ENCODE measurements at regions not wholly inside any gene's neighbourhood (a gene's known extent, or its start where the extent isn't known, plus 50 kb on each side); places are given as distances from the start of the nearest gene placed in this dataset.
A peak's percentile ranks its signal among the peaks of the same experiment; 100 is the strongest.

- TF ChIP-seq CREM (IDR thresholded peaks at IDR 0.05; ENCODE audit: low read depth) (peak; percentile 31; the same call in 1 of the 2 replicates), SP1 (IDR thresholded peaks at IDR 0.05; ENCODE audit: low read depth, low read length) (no peak), FOS (IDR thresholded peaks at IDR 0.05; ENCODE audit: borderline replicate concordance, extremely low read depth, insufficient read length) (no peak), BCL11A (IDR thresholded peaks at IDR 0.05; ENCODE audit: low read depth, low read length) (peak; percentile 43; the same call in 1 of the 2 replicates), TAF1 (IDR thresholded peaks at IDR 0.05; ENCODE audit: borderline replicate concordance, low read depth, low read length) (no peak), NR2F1 (conservative IDR thresholded peaks at IDR 0.05) (no peak), ZNF622 (IDR thresholded peaks at IDR 0.05) (no peak), CBX5 (IDR thresholded peaks at IDR 0.05; ENCODE audit: low read depth) (no peak), CEBPZ (IDR thresholded peaks at IDR 0.05; ENCODE audit: low read depth, low read length) (no peak), POU2F2 (IDR thresholded peaks at IDR 0.05; ENCODE audit: borderline replicate concordance, low read depth, low read length) (no peak), NRF1 (conservative IDR thresholded peaks at IDR 0.05; ENCODE audit: low read depth, low read length) (no peak), SMC3 (IDR thresholded peaks at IDR 0.05; ENCODE audit: borderline replicate concordance, low read length) (no peak), SREBF2 (IDR thresholded peaks at IDR 0.05; ENCODE audit: low read length) (no peak), ZBTB11 (CRISPR knock-in tag; IDR thresholded peaks at IDR 0.05) (no peak), NFXL1 (IDR thresholded peaks at IDR 0.05; ENCODE audit: borderline replicate concordance) (no peak), EZH2 (IDR thresholded peaks at IDR 0.05; ENCODE audit: borderline replicate concordance, control insufficient read depth, low read depth, low read length) (no peak), WRNIP1 (IDR thresholded peaks at IDR 0.05; ENCODE audit: borderline replicate concordance, low read depth, low read length) (no peak), RB1 (IDR thresholded peaks at IDR 0.05; ENCODE audit: borderline replicate concordance) (no peak), BCLAF1 (IDR thresholded peaks at IDR 0.05) (no peak), KAT2A (conservative IDR thresholded peaks at IDR 0.05; ENCODE audit: control insufficient read depth, low read depth, low read length) (no peak)
These were observed 79.9 kb downstream of the LLPH start (continued) for GRCh38 chr12:66050610-66051009.
